Vagina (tissue), 2 donors: ENCODE measurements at regions not wholly inside any gene's neighbourhood (a gene's known extent, or its start where the extent isn't known, plus 50 kb on each side); places are given as distances from the start of the nearest gene placed in this dataset.

Experiments
- POLR2A ChIP-seq, 2 donors: fragments of 450-650 bp; IDR thresholded peaks; one replicate each; pipeline ENCODE4 v1.6.1; 2017; ENCODE audit warnings: antibody characterized with exemption in 2 of 2, mild to moderate bottlenecking in 2 of 2, moderate library complexity in 2 of 2
- TF ChIP-seq, protein P1 (sequence below), 3 experiments: fragments of 450-650 bp in 2 of 3; fragments of 200-600 bp in 1 of 3; sonication (generic) in 1 of 3; IDR thresholded peaks; one replicate each; pipeline ENCODE4 v1.5.1; 2017 to 2019; ENCODE audit warnings: antibody characterized with exemption in 3 of 3, mild to moderate bottlenecking in 2 of 3, moderate library complexity in 2 of 3

DNA sequence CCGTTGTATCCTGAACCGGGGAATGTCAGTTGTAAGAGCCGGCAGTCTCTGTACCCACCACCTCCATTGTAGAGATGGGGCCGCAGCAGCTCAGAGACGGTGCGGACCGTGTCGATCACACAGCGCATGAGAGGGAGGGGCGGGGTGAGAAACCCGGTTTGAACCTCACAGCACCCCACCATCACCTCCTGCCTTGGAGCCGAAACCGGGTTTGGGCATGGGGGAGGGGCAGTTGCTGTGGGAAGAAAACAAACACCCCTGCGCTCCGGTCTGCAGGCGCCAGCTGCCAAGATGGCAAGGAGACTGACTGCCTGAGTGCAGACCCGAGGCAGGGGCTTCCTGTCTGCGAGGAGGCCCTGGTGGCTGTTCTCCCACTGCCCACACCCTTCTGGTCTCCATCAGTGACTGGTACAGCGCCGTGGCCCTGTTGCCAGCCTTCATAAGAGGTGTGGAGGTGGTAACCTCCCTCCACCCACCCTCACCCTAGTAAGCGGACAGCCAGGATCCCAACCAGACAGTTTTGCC is 69.2 kb upstream of the SSBP3 start:
- TF ChIP-seq, protein P1, sequence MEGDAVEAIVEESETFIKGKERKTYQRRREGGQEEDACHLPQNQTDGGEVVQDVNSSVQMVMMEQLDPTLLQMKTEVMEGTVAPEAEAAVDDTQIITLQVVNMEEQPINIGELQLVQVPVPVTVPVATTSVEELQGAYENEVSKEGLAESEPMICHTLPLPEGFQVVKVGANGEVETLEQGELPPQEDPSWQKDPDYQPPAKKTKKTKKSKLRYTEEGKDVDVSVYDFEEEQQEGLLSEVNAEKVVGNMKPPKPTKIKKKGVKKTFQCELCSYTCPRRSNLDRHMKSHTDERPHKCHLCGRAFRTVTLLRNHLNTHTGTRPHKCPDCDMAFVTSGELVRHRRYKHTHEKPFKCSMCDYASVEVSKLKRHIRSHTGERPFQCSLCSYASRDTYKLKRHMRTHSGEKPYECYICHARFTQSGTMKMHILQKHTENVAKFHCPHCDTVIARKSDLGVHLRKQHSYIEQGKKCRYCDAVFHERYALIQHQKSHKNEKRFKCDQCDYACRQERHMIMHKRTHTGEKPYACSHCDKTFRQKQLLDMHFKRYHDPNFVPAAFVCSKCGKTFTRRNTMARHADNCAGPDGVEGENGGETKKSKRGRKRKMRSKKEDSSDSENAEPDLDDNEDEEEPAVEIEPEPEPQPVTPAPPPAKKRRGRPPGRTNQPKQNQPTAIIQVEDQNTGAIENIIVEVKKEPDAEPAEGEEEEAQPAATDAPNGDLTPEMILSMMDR (IDR thresholded peaks at IDR 0.05) = no peak
- TF ChIP-seq POLR2A (IDR thresholded peaks at IDR 0.05) = no peak
